ENCODE measurements at regions not wholly inside any gene's neighbourhood (a gene's known extent, or its start where the extent isn't known, plus 50 kb on each side); places are given as distances from the start of the nearest gene placed in this dataset.
"Not testable (repeated sequence)": the region's sequence is repeated elsewhere in the genome, so short reads cannot be mapped to it uniquely, and the experiment has no call there.

- DNase-seq (ENCODE audit: low spot score) (no peak), FAIRE-seq (no peak)
Observed at GRCh38 chr6:85357651-85358050, 92.2 kb upstream of the NT5E start.

DNA sequence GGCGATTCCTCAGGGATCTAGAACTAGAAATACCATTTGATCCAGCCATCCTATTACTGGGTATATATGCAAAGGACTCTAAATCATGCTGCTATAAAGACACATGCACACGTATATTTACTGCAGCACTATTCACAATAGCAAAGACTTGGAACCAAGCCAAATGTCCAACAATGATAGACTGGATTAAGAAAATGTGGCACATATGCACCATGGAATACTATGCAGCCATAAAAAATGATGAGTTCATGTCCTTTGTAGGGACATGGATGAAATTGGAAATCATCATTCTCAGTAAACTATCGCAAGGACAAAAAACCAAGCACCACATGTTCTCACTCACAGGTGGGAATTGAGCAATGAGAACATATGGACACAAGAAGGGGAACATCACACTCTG is 93.1 kb upstream of the NT5E start:
- not testable (repeated sequence) for FAIRE-seq; DNase-seq (ENCODE audit: low spot score)

GRCh38 chr6:85355816-85356215 is 94.1 kb upstream of the NT5E start:
- DNase-seq (ENCODE audit: low spot score) (no peak), FAIRE-seq (no peak)

- DNase-seq (ENCODE audit: low spot score) (peak; percentile 55), FAIRE-seq (no peak)
Observed at GRCh38 chr6:85354761-85355618, 94.9 kb upstream of the NT5E start.

DNA sequence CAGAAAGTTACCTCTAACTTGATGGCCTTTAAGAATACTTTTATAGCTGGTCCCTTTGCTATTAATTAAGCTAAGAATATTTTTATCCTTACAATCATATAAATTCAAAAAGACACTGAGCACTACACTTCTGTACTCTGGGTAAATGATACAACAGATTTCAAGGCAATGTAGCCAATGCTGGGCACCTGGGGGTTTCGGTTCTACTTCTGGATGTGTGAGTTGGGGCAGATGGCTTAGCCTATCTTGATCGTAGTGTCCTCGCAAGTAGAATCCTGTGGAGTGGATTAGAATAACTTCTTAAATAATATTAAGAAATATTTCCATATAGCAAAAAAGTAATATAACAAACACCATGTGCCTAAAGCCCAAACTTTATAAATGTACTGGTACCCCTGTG is 96.9 kb upstream of the NT5E start:
- DNase-seq (ENCODE audit: low spot score): no peak
- no peak for FAIRE-seq

DNA sequence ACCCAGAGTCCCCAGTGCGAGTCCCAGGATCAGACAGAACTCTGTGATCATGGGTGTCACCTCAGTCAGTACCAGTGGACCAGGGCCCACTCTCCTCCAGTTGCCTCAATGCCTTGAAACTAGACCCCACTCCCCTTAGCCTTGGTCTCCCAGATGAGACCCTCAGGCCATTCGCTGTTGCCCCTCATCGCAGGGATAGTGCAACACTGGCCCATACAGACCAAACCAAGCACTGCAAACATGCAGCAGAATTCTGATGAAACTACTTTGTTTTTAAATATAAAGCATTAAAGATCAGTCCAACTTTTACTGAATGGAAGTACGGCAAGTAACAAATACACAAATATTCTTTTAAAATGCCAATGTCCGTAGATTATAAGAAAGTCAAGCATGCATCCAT is 101.2 kb upstream of the NT5E start:
- no peak for FAIRE-seq
- DNase-seq (ENCODE audit: low spot score): no peak

DNA sequence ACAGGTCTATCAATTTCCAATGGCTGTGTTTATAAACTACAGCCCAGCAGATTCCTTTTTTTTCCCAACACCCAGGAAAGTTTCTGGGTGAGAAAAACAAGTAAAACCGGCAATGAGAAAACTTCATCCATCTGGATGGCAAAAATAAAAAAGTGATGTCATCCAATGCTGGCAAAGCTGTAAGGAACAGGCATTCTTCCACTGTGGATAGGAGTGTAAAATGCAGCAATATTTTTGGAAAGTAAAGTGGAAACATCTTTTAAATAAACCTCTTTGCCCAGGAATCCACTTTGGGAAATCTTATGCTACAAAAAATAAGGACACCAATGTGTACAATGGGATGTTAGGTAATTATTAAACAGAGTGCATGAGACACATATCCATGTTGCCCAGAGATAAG is 102.1 kb upstream of the NT5E start:
- DNase-seq (ENCODE audit: low spot score) (no peak), FAIRE-seq (no peak)

- FAIRE-seq (no peak), DNase-seq (ENCODE audit: low spot score) (no peak)
Observed at GRCh38 chr6:85346196-85346595, 103.7 kb upstream of the NT5E start.

DNA sequence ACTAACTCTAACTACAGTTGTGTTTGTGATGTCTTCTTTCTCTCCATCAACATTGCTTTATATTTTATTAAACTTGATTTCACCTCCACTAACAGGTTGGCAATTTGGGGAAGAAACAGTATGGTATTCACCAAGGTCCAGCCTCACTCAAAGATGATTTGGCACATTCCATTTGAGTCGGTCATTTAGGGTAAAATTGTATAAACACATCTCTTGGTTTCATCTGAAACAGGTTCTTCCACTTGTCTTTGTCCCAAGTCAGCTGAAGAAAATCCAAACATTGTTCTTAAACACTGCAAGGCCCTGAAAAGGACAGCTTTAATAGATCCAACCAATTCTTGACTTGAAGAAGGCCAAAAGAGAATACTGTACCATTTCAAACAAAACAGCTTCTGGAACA is 104.9 kb upstream of the NT5E start:
- DNase-seq (ENCODE audit: low spot score) (no peak), FAIRE-seq (no peak)

- FAIRE-seq (no peak), DNase-seq (ENCODE audit: low spot score) (no peak)
Observed at GRCh38 chr6:85343428-85343827, 106.5 kb upstream of the NT5E start.

DNA sequence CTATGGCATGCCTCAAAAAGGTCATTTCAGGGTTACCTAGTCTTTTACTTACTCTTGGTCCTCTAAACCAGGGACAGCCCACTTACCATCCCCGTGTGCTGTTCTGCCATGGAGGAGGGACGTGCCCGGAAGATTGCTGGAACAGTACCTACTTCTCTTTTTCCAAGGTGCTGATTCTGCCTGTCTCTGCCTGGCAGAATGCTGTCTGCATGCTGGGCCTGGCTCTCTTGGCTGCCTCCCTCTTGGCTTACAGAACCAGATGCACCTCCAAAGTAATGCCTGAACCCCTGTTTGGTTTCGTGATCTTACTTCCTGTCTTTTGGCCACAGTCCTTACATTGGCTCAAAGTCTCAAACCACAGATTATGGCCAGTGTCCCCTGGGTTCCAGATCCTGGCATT is 120.7 kb upstream of the NT5E start:
- DNase-seq (ENCODE audit: low spot score) (no peak), FAIRE-seq (no peak)

- DNase-seq (ENCODE audit: low spot score); FAIRE-seq: not testable (repeated sequence)
Observed at GRCh38 chr6:85325811-85326210, 124.1 kb upstream of the NT5E start.

DNA sequence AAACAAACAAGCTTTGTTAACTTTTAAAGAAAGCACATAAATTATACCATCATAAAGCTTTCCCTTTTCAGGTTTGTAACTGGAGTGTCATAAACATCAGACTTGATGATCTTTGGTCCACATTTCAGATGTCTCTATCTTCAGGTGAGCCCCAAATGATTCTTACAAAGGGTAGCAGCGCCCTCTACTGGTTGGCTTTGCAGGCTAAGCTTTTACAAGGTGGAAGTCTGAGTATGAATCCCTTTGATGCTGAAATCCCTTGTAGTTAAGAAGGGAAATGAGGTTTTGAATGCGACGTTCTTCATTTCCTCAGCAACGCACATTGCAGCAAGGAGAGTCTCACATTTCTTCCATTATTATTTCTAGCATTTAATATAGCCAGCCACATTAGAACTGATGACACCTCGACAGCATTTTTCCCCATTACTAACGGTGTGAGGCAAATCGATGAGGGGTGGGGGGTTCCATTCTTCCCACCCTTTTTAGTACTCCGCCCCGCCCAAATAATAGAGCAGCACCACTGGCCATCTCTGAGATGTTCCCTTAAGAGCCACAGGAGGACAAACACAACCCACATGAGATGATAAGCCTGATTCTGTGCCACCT is 126.3 kb upstream of the NT5E start:
- FAIRE-seq (no peak), DNase-seq (ENCODE audit: low spot score) (peak; percentile 20)

DNA sequence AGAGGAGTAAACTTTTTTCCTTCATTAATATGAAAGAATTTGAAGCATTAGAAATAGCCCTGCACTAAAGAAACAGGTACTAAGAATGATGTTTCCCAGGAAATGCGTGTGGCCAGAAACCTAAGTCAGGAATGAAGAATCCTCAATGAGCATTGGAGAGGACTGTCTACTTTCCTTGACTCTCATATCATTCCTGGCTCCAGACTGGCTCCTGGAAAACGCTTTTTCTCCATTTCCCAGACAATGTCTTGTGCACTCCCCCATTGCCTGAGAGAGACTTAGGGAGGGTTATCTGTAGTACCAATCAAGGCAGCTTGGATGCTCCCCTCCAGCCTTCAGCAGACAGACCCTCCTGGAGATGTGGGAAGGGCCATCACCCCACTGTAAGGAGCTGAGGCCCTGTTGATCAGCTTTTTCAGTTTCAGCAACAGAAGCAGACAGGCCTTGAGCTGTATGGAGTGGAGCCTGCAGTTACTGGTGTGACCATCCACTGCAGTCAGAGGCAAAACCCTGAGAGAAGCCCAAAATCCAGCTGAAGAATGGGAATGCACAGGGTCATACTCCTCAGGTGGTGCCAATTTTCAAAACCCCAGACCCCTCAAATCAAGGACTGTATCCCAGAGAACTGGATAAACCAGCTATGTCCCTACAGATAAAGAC is 127.3 kb upstream of the NT5E start:
- DNase-seq (ENCODE audit: low spot score) (no peak), FAIRE-seq (no peak)

- FAIRE-seq (no peak), DNase-seq (ENCODE audit: low spot score) (no peak)
Observed at GRCh38 chr6:85321906-85322305, 128.0 kb upstream of the NT5E start.

DNA sequence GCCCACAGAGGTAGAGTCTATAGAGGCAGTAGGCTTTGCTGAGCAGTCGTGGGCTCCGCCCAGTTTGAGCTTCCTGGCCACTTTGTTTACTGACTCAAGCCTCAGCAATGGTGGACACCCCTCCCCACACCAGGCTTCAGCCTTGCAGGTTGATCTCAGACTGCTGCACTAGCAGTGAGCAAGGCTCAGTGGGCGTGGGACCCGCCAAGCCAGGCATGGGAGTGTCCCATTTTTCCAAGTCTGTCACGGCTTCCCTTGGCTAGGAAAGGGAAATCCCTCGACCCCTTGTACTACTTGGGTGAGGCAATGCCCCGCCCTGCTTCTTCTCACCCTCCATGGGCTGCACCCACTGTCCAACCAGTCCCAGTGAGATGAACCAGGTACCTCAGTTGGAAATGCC is 135.3 kb upstream of the NT5E start:
- FAIRE-seq (no peak), DNase-seq (ENCODE audit: low spot score) (no peak)

DNA sequence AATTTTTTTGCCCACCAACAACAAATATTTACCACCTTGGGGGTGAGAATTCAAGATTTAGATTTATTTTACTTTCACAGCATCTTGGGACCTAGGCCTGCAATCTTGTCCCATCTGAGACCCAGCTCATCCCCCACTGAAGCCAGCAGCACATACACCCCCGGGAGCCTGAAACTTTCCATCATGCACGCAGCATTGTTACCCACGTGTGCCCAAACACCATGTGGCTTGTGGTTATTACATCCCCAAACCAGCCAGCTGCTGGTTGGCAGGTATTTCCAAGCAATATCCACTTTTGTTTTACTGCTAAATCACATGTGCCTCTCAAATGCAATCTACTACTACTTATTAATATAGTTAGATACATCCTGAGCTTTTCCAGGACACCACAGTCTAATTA is 149.3 kb upstream of the NT5E start:
- no peak for FAIRE-seq
- no peak for DNase-seq (ENCODE audit: low spot score)

GRCh38 chr6:85298553-85298952 is 151.3 kb upstream of the NT5E start:
- DNase-seq (ENCODE audit: low spot score): no peak
- no peak for FAIRE-seq

GRCh38 chr6:85291326-85291725 is 158.6 kb upstream of the NT5E start:
- FAIRE-seq (no peak), DNase-seq (ENCODE audit: low spot score) (no peak)

GRCh38 chr6:85287654-85288053 is 162.2 kb upstream of the NT5E start:
- FAIRE-seq: no peak
- DNase-seq (ENCODE audit: low spot score): no peak

DNA sequence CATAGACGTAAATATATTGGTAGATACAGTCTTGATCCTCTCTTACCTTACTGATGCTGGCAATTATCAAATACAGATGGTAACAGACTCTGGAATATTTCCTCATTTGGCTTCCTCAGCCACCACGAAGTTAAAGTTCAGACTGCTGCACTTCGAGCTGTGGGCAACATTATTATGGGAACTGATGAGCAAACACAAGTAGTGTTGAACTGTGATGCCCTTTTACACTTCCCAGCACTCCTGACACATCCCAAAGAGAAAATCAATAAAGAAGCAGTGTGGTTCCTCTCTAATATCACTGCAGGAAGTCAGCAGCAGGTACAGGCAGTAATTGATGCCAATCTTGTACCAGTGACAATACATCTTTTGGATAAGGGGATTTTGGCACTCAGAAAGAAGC is 162.7 kb upstream of the NT5E start:
- no peak for DNase-seq (ENCODE audit: low spot score)
- FAIRE-seq: no peak

- DNase-seq (ENCODE audit: low spot score); FAIRE-seq: not testable (repeated sequence)
Observed at GRCh38 chr6:85286507-85286906, 163.4 kb upstream of the NT5E start.

GRCh38 chr6:85285934-85286333 is 163.9 kb upstream of the NT5E start:
- DNase-seq (ENCODE audit: low spot score) (no peak), FAIRE-seq (no peak)

All from urothelium cell line (cell line).